Kidney (tissue), 13 donors: ENCODE measurements at regions not wholly inside any gene's neighbourhood (a gene's known extent, or its start where the extent isn't known, plus 50 kb on each side); places are given as distances from the start of the nearest gene placed in this dataset.

Source experiments
- DNase-seq, 5 donors: peaks; one replicate each; pipeline ENCODE4 v3.0.0-alpha.2; 2013 to 2020
- FAIRE-seq: peaks from 2 replicates; lab custom pipeline; 2012; peaks lifted over from hg19 to GRCh38; lab: Jason Lieb, UNC
- H3K27ac ChIP-seq, 2 donors: one replicate each; pipeline ENCODE4 v1.7.0; 2013; ENCODE audit warnings: low read depth in 2 of 2, low read length in 2 of 2, inconsistent platforms in 1 of 2
- H3K27me3 ChIP-seq: one replicate; pipeline ENCODE4 v1.7.1; 2013; ENCODE audit warnings: low read length, inconsistent platforms; ENCODE audit not compliant: control insufficient read depth, insufficient read depth
- H3K36me3 ChIP-seq, 3 donors: one replicate each; pipeline versions ENCODE4 v1.7.0 to v1.7.1; 2013; ENCODE audit warnings: low read length in 3 of 3, control low read depth in 1 of 3, inconsistent platforms in 1 of 3; ENCODE audit not compliant: insufficient read depth in 3 of 3, control insufficient read depth in 2 of 3
- H3K4me1 ChIP-seq, 3 donors: one replicate each; pipeline versions ENCODE4 v1.7.0 to v1.7.1; 2013; ENCODE audit warnings: low read length in 3 of 3, inconsistent platforms in 1 of 3, low read depth in 1 of 3; ENCODE audit not compliant: control insufficient read depth in 2 of 3, insufficient read depth in 2 of 3
- H3K4me3 ChIP-seq, 3 donors: one replicate each; pipeline versions ENCODE4 v1.7.0 to v1.8.1; 2013; ENCODE audit warnings: low read length in 3 of 3, control low read depth in 1 of 3, inconsistent platforms in 1 of 3
- H3K9ac ChIP-seq, 3 donors: one replicate each; pipeline versions ENCODE4 v1.7.0 to v1.7.1; 2013; ENCODE audit warnings: low read length in 3 of 3, control low read depth in 1 of 3, inconsistent platforms in 1 of 3
- H3K9me3 ChIP-seq, 3 donors: one replicate each; pipeline versions ENCODE4 v1.7.0 to v1.7.1; 2013; ENCODE audit warnings: low read length in 3 of 3, control low read depth in 1 of 3, inconsistent platforms in 1 of 3; ENCODE audit not compliant: control insufficient read depth in 2 of 3, insufficient read depth in 1 of 3
- CTCF ChIP-seq: IDR thresholded peaks from 3 replicates; pipeline ENCODE4 v1.5.1; 2012; ENCODE audit warnings: mild to moderate bottlenecking, moderate library complexity, borderline replicate concordance; ENCODE audit not compliant: insufficient read depth; ENCODE audit errors: extremely low read depth
- intact Hi-C: fragments of 100-400 bp; cut with DNase I; formaldehyde crosslinking; loops from one replicate; pipeline ENCODE4 v1.11.1; 2022
- donor health status: control.
- donor health status: control.
- donor health status: control.
- donor health status: control.
- donor health status: control.
- donor health status: DM: yes; HTN: yes; CAD: no.
- donor health status: Normal renal cell carcinoma (clear cell type).

- no peak for TF ChIP-seq CTCF
- H3K27ac ChIP-seq, result no peak overlapping the region
- H3K4me1 ChIP-seq, result no peaks in the 10 kb centered on the region
- H3K27me3 ChIP-seq, result no peaks in the 10 kb centered on the region
- DNase-seq (no peak), FAIRE-seq (no peak)
- no peak overlapping the region for H3K4me3 ChIP-seq
- intact Hi-C loops, result no loop called here
- H3K9me3 ChIP-seq, result no peaks in the 10 kb centered on the region
- H3K36me3 ChIP-seq, result no peaks in the 10 kb centered on the region
- H3K9ac ChIP-seq, result no peak overlapping the region
Measured at GRCh38 chr7:131139462-131139861, 188.2 kb upstream of the MKLN1 start.

- Histone ChIP-seq H3K4me1 (no peaks in the 10 kb centered on the region), H3K9ac (no peak overlapping the region), H3K27ac (no peak overlapping the region), H3K36me3 (no peaks in the 10 kb centered on the region), H3K27me3 (no peaks in the 10 kb centered on the region), H3K9me3 (no peaks in the 10 kb centered on the region), H3K4me3 (no peak overlapping the region)
- FAIRE-seq (no peak), DNase-seq (no peak)
- no peak for TF ChIP-seq CTCF
- intact Hi-C loops, result no loop called here
Measured at GRCh38 chr7:131141443-131141967, 186.2 kb upstream of the MKLN1 start.

- no peak overlapping the region for H3K27ac ChIP-seq
- H3K4me3 ChIP-seq, result no peak overlapping the region
- no peak for TF ChIP-seq CTCF
- DNase-seq (no peak), FAIRE-seq (no peak)
- H3K9me3 ChIP-seq, result no peaks in the 10 kb centered on the region
- no peaks in the 10 kb centered on the region for H3K4me1 ChIP-seq
- intact Hi-C loops, result no loop called here
- H3K9ac ChIP-seq, result no peak overlapping the region
- H3K36me3 ChIP-seq, result no peaks in the 10 kb centered on the region
- no peaks in the 10 kb centered on the region for H3K27me3 ChIP-seq
Measured at GRCh38 chr7:131143869-131144268, 183.8 kb upstream of the MKLN1 start.

GRCh38 chr7:131145026-131145425 is 182.7 kb upstream of the MKLN1 start:
- no peak overlapping the region for H3K9ac ChIP-seq
- no peak overlapping the region for H3K27ac ChIP-seq
- TF ChIP-seq CTCF, result no peak
- FAIRE-seq, result no peak
- no peaks in the 10 kb centered on the region for H3K27me3 ChIP-seq
- intact Hi-C loops, result no loop called here
- no peak overlapping the region for H3K4me3 ChIP-seq
- peaks cover 0 to 5% (median 0%) of the 10 kb centered on the region in 3 donors for H3K4me1 ChIP-seq
- H3K9me3 ChIP-seq, result no peaks in the 10 kb centered on the region
- H3K36me3 ChIP-seq, result no peaks in the 10 kb centered on the region
- no peak for DNase-seq
